HT-29 (cell line): ENCODE measurements at regions not wholly inside any gene's neighbourhood (a gene's known extent, or its start where the extent isn't known, plus 50 kb on each side); places are given as distances from the start of the nearest gene placed in this dataset.

Experiments
- DNase-seq: peaks from one replicate; pipeline ENCODE4 v3.0.0-alpha.2; 2015; ENCODE audit warnings: low spot score

DNA sequence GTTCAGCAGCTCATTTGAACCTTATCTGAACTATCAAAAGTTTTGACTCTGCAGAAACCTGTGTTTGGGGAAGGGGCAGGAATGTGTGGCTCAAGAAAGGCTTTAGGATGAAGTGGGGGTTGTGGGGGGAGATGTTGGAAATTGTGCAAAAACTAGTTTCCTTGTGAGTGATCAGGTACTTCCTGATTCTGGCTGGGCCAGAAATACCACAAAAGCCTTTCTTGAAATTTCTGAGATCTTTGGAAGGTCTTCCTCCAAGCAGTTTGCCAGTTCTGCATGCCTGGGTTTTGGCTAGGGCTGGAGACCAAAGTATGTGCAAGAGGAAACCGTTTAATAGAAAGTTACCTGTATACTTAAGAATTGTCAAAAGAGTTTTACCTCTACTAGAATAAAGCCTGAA is 116.6 kb downstream of the BMP2 start:
- no peak for DNase-seq

DNA sequence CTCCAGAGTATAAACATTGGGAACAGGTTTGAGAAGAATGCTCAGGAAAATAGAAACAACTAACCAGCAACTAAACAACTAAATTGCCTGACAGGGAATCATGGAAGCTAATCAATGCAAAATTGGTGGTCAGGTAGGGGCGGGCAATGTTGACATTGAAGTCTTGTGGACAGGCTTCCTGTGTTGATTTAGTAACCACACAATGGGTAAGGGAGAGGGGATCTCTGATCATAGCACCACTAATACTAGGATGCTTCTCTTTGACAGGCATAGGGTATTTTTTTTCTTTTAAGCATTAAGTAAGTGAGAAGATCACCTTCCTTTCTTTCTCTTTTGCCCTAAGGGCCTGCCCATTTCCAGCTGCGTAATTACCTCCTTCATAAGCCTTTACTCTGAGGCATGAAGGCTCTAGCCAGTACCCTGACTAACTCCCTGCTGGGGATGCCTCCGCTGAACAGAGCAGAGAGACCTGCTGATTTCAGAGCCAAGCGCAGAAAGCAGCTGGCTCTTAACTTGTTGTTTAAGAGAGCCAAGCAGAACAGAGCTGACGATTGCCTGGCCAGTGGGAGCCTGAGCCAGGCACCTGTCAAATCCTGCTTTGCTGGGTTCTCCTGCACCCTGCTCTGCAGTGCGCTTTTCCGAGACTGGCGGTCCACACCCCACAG is 118.7 kb downstream of the BMP2 start:
- DNase-seq = no peak

DNA sequence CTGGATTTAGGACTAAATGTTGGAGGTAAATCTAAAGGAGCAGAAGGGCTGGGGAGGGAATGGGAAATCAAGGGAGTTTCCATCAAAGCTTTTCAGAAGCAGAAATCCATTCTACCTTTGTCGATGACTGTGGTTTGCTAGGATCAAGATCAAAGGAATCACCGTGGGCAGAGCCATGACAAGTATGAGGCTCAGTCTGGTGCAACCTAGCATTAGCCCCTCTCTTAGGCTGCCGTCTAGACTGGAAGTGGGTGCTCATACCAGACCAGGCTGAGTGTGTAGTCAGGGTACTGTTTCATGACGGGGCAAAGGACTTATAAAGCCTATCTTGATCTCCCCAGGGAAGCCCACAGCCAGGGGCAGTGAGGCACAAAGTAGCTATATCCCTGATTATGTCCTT is 120.5 kb downstream of the BMP2 start:
- DNase-seq = no peak

DNA sequence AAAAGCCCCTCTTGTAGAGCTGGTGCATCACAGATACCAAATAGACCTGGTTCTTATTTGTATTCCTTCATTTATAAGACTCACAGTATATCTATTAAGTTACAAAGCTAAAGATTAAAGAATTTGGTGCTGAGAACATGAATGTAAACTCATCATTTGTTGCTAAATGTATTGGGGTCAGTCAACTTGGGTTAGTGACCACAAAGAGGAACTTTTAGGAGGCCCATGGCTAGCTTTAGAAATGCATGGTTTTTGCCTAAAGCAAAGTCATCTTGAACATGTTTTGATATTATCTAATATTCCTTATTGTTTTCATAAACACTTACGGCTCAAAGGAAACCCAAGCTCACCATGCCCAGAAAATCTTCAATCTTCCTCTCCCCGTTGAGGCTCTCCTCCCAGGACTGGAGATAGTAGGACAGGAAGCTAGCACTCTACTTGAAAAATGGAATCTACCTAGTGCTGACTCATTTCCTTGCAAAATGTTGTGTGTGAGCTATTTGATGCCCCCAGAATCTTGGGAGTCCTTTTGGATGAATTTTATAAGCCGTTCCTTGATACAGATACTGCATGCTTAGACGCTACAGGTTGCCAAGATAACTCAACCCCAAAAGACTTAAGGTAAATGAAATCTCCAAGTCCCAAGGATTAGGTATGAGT is 121.4 kb downstream of the BMP2 start:
- DNase-seq = no peak

DNA sequence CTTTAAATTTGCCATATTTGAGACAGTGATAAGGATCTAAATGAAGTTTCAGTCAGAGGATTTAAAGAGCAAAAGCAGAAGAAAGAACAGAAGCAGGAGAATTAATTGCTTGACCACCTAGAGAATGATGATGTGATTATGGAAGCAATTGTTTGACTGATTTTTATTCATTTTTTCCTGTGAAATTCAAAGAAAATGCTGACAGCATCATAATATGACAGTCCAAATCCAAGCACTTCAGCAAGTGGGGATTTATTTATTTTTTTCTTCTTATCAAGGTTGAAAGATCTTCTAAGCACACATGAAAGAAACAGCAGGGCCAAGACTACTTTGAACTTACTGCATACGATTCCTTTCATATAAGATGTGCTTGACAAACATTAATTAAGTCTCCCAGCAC is 125.2 kb downstream of the BMP2 start:
- DNase-seq = no peak

DNA sequence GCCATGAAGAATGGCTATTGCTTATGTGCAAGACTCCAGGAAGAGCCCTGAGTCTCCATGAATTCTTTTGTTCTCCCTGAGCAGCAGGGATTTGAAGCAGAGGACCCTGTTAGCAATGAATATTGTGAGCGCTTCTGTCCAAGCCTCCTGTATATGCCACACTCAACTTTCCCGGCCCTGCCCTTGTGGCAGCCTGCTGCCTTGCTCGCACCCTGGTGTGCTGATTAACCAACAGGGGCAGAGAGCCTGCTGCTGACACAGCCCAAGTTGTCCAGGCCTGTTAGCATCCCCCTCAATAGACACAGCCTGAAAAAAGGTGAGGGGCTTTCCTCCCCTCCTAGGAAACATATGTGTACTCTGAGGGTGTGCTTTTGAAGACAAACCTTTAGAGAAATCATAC is 131.4 kb downstream of the BMP2 start:
- DNase-seq = no peak

DNA sequence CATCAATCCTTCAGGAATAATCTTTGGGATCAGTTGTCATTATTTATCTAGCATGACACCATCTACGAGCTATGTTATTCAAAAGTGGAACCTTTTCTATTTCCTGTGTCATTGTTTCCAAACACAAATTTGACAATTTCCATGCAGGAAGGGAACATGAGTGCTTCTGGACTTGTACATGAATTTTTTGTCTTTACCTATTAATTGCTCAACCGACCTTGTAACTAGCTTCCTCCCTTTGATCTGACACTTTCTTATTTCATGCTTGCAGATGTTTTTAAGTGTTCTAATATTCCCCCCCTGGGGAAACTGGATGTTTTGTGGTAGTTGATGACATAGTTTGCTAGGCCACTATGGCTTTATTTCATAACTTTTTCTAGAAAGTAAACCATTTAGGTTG is 139.4 kb downstream of the BMP2 start:
- DNase-seq = no peak

DNA sequence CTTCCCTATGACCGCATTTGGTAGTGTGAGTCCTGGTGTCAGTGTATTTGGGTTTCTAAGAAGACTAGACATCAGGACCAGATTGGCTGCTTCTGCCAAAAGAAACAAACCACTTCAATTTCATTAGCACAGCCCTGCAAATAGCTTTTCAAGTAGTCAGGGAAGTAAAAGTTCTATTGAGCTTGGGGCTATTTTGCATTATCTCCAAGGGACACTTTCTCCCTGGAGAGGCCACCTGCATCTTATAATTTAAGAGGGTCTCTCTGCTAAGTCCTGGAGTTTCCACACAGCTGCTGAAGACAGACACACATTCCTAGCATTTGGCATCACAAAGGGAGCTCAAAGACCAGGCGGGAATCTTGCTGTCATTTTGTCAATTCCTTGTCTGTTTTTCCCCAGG is 141.2 kb downstream of the BMP2 start:
- DNase-seq = no peak

DNA sequence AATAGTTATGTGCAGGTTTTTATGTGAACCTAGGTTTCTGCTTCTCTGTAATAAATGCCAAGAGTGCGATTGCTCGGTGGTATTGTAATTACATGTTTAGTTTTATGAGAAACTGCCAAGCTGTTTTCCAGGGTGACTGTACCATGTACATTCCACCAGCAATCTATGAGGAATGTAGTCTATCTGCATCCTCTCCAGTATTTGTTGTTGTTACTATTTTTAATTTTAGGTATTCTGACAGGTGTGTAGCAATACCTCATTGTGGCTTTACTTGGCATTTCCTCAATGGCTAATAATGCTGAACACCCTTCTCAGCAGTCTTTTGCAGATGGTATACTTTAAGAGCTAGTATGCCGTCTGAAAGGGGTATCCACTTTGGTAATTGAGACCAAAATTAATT is 142.1 kb downstream of the BMP2 start:
- DNase-seq = no peak

DNA sequence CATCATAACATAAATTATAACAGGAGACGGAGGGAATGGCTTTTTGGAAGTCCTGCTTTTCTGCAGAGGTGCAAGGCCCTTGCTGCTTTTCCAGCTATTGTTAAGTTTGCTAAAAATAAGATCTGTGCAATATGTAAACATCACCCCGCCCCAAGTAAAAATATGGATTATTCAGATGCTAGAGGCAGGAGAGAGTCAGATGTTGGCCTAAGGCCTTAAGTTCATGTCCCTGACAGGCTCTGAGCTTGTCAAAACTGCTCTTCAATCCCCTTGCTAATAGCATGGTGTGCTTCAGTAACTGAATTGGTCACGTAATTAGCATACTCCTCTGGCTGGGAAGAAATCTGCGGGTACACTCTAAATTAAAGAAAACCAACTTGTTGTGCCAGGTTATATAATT is 147.5 kb downstream of the BMP2 start:
- no peak for DNase-seq

DNA sequence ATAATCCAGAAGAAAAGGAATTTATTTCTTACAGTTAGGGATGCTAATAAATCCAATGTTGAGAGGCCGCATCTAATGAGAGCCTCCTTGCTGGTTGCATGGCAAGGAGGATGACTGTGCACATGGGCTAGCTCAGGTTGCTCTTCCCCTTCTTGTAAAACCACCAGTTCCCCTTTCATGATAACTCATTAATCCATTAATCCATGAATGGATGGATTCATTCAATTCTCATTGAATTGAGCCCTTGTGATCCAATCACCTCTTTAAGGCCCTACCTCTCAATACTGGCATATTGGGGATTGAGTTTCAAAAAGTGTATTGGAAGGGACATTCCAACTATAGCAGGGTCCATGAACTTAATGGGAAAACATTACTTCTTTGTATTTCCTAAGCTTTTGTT is 149.5 kb downstream of the BMP2 start:
- DNase-seq = no peak

DNA sequence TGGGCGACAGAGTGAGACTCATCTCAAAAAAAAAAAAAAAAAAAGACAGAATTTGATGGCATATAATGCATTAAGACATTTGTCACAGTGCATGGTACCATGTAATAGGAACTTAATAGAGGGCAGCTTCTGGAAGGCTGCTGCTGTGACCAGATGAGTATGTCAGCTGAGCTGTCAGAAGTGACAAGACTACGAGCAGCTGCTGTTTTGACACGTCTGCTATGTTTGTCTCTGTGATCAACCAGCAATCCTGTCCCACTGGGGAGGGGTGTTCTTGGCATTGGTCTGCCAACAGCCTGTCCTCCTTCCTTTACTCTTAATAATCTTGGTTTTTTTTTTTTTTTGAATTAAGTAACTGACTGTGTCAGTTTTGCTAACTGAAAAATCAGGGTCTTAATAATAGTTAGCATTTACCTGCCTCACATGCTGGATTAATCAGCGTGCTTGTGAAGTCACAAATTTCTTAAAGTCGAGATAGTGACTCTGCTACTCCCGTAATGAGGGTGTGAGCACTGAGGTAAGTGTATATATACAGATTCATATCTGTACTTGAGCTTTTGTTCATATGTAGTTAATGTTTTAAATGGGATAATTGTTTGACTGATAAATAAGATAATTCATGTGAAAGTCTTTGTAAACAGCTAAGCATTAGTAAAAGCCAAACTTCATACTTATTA is 152.4 kb downstream of the BMP2 start:
- no peak for DNase-seq

DNA sequence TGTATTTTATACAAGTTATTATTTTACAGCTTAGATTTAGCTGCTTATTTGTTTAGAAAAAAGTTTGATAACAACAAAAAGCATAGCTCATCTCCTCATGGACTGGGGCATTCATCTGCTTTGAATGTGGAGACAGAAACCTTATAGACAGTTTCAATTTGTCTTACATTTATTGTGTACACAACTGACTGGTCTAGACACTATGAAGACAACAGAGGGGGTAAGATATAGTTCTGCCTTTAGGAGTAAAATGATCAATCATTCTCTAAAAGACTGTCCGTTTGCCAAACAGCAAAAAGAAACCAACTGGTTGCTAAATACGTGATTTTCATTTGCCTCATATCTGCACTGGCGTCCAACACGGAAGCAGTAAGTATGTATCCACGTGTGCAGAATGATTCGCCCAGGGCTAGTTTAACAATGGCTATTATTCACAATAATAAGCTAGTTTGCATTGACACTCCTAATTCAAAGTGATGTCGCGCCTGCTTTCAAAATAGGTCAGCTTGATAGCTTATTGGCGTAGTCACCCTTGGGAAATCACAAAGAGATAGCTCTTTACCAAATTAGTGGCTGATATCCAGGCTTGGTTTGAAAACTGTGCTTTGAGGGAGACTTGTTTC is 153.6 kb downstream of the BMP2 start:
- DNase-seq = no peak

DNA sequence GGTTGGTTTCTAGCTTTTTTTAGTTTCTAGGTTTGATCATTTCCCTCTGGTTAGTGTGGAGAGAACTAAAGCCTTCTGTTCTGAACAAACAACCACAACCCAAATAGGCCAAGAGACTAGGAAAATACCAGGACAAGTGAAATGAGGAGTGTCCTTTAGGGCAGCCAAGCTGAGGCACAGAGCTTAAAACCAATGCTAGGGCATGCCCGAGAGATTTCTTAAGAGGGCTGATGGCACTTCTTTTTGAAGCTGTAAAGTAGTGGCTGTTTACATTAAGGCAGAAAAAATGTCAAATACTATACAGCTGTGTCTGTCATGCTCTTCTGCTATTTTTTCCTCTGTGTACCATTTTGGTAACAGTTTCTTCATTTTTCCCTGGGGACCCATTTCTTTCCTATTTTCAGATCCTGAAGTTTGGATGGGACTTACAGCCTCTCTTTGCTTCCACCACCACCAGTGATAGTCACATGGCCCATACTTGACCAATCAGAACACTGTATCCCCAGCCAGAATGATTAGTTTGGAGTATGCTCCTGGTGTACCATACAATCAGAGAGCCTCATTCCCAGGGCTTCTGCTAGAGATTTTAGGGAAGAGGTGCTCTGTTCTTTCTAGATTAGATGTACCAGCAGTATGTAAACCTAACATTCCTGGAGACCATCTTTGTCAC is 154.4 kb downstream of the BMP2 start:
- no peak for DNase-seq

DNA sequence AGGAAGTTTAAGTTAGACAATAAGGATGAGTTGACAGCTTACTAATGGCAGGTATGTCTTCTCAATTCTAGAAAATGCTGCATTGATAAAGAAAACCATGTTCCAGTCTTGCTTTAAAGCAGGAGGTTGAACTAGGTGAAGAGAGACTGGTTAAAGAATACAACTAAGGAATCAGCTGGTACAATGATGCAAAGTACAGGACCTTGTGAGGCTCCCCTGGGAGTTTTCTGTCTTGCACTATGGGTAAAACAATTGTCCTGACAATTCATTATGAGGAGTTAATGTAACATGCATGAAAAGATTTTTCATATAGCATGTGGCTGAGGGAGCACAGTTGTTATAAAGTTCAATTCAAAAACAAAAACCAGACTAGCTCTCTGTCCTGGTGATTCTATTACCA is 157.2 kb downstream of the BMP2 start:
- no peak for DNase-seq

DNA sequence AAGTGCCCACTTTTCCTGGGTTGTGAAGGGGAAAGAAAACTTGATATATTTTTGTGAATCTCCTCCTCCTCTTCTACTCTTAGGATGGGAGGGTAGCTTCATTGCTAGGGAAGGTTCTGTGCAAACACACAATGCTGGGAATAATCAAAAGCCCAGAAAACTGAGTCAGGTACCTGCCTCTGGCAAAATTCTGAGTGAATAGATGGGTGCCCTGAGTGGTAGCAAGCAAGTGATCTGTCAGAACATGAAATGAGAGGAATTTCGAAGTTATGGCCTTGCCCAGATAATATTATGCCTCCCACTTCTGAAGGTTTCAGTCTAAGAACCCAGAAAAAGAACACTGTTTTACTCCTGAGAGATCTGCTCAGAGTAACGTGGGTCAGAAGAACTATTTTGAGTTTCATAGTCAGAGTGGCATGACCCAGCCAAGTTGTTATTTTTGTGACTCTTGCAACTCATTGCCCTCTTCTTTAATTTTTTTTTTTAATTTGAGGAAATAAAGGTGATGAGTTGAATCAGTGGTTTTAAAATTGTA is 158.3 kb downstream of the BMP2 start:
- DNase-seq = no peak

DNA sequence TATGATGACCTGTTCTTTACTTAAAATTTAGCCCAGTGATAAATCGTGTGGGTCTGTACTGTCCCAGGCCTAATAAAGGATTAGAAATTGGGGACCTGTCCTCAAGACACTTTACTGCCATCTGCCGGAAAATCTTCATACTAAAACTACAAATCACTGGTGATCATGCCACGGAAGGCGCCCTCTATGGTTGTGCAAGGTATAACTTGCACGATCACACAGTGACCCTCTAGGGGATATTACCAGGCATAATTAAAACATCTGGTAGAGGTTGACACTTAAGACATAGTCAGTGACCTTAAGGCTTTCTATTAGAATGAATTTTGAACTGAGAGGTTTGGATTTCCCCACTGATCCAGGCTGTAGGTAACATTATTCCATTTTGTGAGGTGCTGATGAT is 172.6 kb downstream of the BMP2 start:
- DNase-seq = peak; percentile 76

DNA sequence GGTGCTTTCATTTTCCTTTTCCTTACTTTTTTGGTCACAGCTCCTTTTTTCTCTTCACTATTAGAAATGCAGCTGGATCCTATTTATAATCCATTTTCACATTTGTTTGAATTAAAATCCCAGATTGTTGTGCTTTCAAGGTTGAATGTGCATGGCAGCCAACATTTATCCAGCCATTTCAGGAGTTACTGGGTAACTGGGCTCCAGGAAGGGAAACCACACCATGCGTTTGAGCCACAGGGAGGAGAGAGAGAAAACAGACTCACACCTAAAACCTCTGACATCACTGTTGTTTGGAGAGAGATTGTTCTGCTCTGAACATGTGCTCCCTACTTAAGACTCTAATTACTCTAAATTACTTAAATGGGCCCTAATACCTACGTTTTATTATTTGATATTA is 173.4 kb downstream of the BMP2 start:
- no peak for DNase-seq

DNA sequence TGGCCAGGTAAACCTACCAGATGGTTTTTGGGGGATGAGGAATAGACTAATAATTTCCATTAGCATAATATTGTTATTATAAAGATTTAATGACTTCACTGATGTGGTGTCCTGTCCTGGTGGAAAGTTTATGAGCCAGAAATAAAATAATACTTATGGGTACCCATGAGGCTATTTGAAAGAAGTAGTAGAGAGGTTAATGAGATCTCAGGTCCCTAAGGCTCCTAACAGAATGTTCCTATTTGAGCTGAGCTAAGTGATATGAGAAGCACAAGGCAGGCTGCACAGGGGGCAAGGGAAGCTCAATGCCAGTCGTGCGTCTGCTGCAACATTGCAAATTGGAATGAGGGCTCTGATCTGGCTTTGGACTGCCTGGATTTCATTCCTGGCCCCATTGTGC is 174.1 kb downstream of the BMP2 start:
- no peak for DNase-seq

DNA sequence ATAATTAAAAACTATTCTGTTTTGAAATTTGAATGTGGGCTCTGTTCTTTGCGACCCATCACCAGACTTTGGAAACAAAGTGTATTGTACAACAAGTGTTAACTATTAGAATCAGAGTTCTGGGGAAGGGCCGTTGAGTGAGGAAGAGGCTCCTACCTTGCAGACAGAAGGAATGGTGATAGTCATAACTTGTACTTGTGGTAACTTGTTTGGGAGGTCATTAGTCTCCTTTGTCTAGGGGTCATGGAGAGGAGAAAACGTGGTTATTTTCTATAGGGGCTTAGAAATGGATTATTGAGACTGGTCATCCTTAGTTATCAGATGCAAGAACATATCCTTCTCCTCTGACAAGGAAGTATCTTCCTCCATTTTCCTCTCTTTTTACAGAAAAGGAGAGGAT is 174.8 kb downstream of the BMP2 start:
- DNase-seq = no peak

DNA sequence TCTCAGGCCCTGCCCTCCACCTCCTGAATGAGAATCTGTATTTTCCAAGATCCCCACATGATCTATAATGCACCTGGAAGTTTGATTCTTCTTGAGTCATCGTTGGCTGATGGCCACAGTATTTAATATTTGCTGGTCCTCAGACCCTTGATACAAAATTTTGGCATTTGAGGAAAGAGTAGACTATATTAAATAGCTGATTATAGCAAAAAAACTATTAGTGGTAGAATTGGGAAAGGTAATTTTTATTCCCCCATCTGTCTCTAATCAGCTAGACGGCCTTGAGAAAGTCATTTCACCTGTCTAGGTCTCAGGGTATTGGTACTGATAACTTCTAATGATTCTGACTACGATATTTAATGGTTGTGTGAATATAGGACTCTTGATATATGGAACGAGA is 176.8 kb downstream of the BMP2 start:
- no peak for DNase-seq

DNA sequence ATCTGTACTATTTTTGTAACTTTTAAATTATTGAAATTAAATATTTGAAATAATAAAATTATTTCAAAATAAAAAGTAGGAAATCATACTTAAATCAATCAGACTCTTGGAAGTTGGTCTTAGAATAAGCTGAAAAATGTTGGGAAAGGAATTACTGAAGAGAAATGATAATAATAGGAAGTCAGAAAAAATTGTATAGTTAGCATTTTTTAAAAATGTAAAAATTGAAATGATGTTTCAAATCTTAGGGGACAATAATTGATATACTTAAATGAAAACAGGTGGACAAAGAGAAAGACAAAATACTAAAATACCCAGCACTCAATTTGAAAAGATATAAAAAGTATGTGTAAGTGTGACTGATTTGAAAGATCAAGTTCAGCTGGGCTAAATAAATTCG is 186.1 kb downstream of the BMP2 start:
- no peak for DNase-seq
